Activated T-cell treated with anti-CD3 and anti-CD28 coated beads, Interleukin-2, amount 50 U/mL, for 72 hours (primary cell): ENCODE measurements at regions not wholly inside any gene's neighbourhood (a gene's known extent, or its start where the extent isn't known, plus 50 kb on each side); places are given as distances from the start of the nearest gene placed in this dataset.

Source experiments
- ATAC-seq, 2 donors: fragments of 150-1000 bp; cut with Tn5 transposase; replicated peaks in 1 of 2; 2 replicates each; pipeline ENCODE4 v1.10.0; 2021; ENCODE audit warnings: moderate library complexity in 2 of 2, mild to moderate bottlenecking in 1 of 2
- DNase-seq, 2 donors: peaks; one replicate each; pipeline ENCODE4 v3.0.0; 2021 to 2022; ENCODE audit warnings: mixed read lengths in 1 of 2
- H3K27ac Mint-ChIP-seq: one replicate; pipeline ENCODE4 v1.8.0; 2022; ENCODE audit warnings: mild to moderate bottlenecking, moderate library complexity, mixed read lengths
- H3K27me3 Mint-ChIP-seq: one replicate; pipeline ENCODE4 v1.8.0; 2022; ENCODE audit warnings: low read depth, mixed read lengths
- H3K36me3 Mint-ChIP-seq, 2 donors: one replicate each; pipeline ENCODE4 v1.8.0; 2022; ENCODE audit warnings: mixed read lengths in 2 of 2, mild to moderate bottlenecking in 1 of 2; ENCODE audit not compliant: insufficient read depth in 2 of 2
- H3K4me1 Mint-ChIP-seq: one replicate; pipeline ENCODE4 v1.8.0; 2022; ENCODE audit warnings: low read depth, mixed read lengths
- H3K4me3 Mint-ChIP-seq, 2 donors: one replicate each; pipeline ENCODE4 v1.8.0; 2022; ENCODE audit warnings: mild to moderate bottlenecking in 2 of 2, mixed read lengths in 2 of 2, moderate library complexity in 2 of 2
- H3K9me3 Mint-ChIP-seq, 2 donors: one replicate each; pipeline ENCODE4 v1.8.0; 2022; ENCODE audit warnings: mixed read lengths in 2 of 2

- H3K27me3 Mint-ChIP-seq, result peaks cover 8% of the 10 kb centered on the region
- no peaks in the 10 kb centered on the region for H3K9me3 Mint-ChIP-seq
- no peak for DNase-seq
- ATAC-seq, result no peak
- H3K4me3 Mint-ChIP-seq, result no peak overlapping the region
- H3K4me1 Mint-ChIP-seq, result no peaks in the 10 kb centered on the region
- no peaks in the 10 kb centered on the region for H3K36me3 Mint-ChIP-seq
- no peak overlapping the region for H3K27ac Mint-ChIP-seq
Measured at GRCh38 chr2:47301731-47302130, 67.4 kb upstream of the EPCAM start.

- no peak for ATAC-seq
- Mint-ChIP-seq H3K27ac (no peak overlapping the region), H3K4me3 (no peak overlapping the region), H3K27me3 (peaks cover 8% of the 10 kb centered on the region), H3K9me3 (no peaks in the 10 kb centered on the region), H3K36me3 (no peaks in the 10 kb centered on the region), H3K4me1 (no peaks in the 10 kb centered on the region)
- no peak for DNase-seq
Measured at GRCh38 chr2:47301277-47301618, 67.9 kb upstream of the EPCAM start.

DNA sequence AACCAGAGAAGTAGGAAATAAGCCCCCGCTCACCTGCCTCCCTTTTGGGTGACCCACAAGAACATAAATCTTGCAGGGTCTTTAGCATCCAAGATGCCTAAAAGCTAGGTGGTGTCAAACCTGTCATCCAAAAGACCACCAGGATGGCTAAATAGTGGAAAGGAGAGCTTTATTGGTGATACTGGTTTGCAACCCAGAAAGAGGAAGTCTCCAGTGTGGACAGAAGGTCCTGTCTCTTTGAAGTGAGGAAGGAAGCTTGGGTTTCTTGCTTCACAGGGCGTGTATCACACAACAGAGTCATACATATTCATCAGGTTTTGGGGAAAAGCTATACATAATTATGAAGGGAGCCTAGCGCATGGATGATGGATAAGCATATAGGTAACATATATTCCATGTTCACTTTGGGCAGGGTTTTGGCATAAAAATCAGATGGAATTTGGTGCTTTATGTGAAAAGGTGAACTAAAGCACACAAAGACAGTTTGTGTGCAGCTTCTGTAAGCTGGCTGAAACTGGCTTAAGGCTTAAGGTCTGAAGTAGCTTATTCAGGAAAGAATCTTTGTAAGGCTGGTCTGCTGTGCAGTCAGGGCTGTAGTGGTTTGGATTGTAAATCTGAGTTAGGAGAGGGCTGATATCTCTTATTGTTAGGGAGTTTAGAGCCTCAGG is 68.4 kb upstream of the EPCAM start:
- H3K27me3 Mint-ChIP-seq, result peaks cover 8% of the 10 kb centered on the region
- ATAC-seq, result no peak
- H3K27ac Mint-ChIP-seq, result no peak overlapping the region
- no peak for DNase-seq
- no peaks in the 10 kb centered on the region for H3K4me1 Mint-ChIP-seq
- no peaks in the 10 kb centered on the region for H3K9me3 Mint-ChIP-seq
- H3K4me3 Mint-ChIP-seq, result no peak overlapping the region
- no peaks in the 10 kb centered on the region for H3K36me3 Mint-ChIP-seq

- H3K27ac Mint-ChIP-seq, result no peak overlapping the region
- no peak for ATAC-seq
- no peaks in the 10 kb centered on the region for H3K4me1 Mint-ChIP-seq
- peaks cover 8% of the 10 kb centered on the region for H3K27me3 Mint-ChIP-seq
- no peaks in the 10 kb centered on the region for H3K9me3 Mint-ChIP-seq
- no peaks in the 10 kb centered on the region for H3K36me3 Mint-ChIP-seq
- H3K4me3 Mint-ChIP-seq, result no peak overlapping the region
- DNase-seq, result no peak
Measured at GRCh38 chr2:47300081-47300480, 69.0 kb upstream of the EPCAM start.

- no peak for DNase-seq
- Mint-ChIP-seq H3K4me1 (no peaks in the 10 kb centered on the region), H3K36me3 (no peaks in the 10 kb centered on the region), H3K27ac (no peak overlapping the region), H3K27me3 (peaks cover 8% of the 10 kb centered on the region), H3K9me3 (no peaks in the 10 kb centered on the region), H3K4me3 (no peak overlapping the region)
- ATAC-seq, result no peak
Measured at GRCh38 chr2:47299555-47299954, 69.6 kb upstream of the EPCAM start.

GRCh38 chr2:47298771-47299170 is 70.3 kb upstream of the EPCAM start:
- peaks cover 8% of the 10 kb centered on the region for H3K27me3 Mint-ChIP-seq

DNA sequence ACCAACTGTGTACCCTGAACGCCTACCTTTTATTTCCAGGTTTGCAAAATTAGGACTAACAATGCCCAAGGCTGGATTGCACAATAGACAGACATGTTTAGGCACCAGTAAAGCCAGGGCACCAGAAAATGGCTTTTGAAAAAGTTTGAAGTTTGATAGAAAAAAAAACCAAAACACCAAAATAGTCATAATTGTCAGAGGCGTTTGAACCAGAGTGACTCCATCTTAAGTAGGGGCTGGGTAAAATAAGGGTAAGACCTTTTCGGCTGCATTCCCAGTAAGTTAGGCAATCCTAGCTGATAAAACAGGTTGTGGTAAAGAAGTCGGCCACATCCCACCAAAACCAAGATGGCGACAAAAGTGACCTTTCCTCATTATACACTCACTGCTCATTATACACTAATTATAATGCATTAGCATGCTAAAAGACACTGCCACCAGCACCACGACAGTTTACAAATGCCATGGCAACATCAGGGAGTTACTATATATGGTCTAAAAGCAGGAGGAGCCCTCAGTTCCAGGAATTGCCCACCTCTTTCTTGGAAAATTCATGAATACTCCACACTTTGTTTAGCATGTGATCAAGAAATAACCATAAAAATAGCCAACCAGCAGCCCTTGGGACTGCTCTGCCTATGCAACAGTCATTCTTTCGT is 71.2 kb upstream of the EPCAM start:
- Mint-ChIP-seq H3K4me3 (no peak overlapping the region), H3K27me3 (peaks cover 8% of the 10 kb centered on the region), H3K4me1 (no peaks in the 10 kb centered on the region), H3K36me3 (no peaks in the 10 kb centered on the region), H3K9me3 (no peaks in the 10 kb centered on the region), H3K27ac (no peak overlapping the region)
- DNase-seq (no peak), ATAC-seq (no peak)

More at GRCh38 chr2:47298771-47299170, 70.3 kb upstream of the EPCAM start:
- no peaks in the 10 kb centered on the region for H3K36me3 Mint-ChIP-seq
- DNase-seq, result no peak
- no peaks in the 10 kb centered on the region for H3K9me3 Mint-ChIP-seq
- no peak overlapping the region for H3K4me3 Mint-ChIP-seq
- H3K27ac Mint-ChIP-seq, result no peak overlapping the region
- H3K4me1 Mint-ChIP-seq, result no peaks in the 10 kb centered on the region
- no peak for ATAC-seq

DNA sequence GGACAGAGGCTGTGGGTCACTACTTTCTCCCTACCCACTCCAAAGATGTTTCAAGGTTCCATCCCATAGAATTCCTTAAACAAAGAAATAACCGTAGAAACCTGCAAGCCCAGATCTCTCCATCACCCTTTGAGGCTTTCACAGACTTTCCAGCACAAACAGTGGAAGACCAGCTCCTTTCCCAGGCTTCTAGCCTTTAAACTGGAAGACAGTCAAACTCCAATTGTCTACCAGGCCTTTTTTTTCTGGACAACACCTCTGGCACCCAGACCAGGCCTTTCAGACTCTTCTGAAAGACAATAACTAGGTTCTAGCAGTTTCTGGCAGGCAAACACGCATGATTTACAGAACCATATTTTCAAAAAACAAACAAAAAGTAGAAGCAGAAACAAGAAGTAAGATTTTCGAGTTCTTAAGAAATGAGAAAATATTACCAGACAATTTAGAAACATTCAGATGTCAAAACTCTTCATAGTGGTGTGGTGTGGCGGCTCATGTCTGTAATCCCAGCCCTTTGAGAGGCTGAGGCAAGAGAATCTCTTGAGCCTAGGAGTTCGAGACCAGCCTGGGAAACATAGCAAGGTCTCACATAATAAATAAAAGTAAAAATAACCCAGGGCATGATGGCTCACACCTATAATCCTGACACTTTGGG is 73.0 kb upstream of the EPCAM start:
- no peak for ATAC-seq
- H3K27me3 Mint-ChIP-seq, result no peaks in the 10 kb centered on the region
- H3K9me3 Mint-ChIP-seq, result no peaks in the 10 kb centered on the region
- H3K4me1 Mint-ChIP-seq, result no peaks in the 10 kb centered on the region
- H3K27ac Mint-ChIP-seq, result no peak overlapping the region
- no peaks in the 10 kb centered on the region for H3K36me3 Mint-ChIP-seq
- H3K4me3 Mint-ChIP-seq, result no peak overlapping the region
- no peak for DNase-seq

DNA sequence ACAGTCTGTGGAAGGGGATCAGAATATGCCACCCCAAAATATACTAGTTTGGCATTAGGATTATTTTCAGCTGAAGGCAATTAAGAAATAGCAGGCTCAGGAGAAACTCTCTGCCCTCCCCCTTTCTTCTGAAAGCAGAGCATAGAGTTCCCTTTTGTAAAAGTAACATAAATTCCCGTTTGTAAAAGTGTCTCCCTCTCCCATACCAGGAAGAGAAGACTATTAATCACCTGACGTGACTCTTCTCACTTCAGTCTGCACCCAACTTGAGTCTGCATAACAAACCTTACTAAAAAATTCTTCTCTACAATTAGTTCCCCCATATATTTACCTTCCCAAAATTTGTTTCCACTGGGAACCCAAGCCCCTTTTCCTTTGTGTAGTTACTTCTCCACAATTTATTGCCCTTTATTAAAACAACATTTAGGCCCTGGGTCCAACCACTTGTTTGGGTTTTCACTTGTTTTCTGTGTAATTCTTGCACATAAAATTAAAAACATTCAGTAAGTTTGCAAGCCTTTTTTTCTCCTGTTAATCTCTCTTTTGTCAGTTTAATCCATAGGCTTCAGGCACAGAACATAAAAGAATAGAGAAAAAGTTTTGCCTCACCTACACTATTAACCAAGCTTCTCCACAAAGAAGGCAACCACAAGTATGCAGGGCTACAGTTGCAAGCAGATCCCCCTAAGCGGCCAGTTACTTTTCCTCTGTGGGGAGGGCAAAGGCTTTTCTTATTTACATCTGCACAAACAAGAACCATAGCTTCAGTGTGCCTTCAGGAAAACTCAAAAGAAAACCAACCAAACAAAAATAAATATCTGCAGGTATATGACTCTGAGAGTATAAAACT is 73.8 kb upstream of the EPCAM start:
- no peak for DNase-seq
- ATAC-seq, result no peak
- H3K27me3 Mint-ChIP-seq, result no peaks in the 10 kb centered on the region
- no peaks in the 10 kb centered on the region for H3K4me1 Mint-ChIP-seq
- no peaks in the 10 kb centered on the region for H3K9me3 Mint-ChIP-seq
- no peak overlapping the region for H3K27ac Mint-ChIP-seq
- H3K4me3 Mint-ChIP-seq, result no peak overlapping the region
- H3K36me3 Mint-ChIP-seq, result no peaks in the 10 kb centered on the region

DNA sequence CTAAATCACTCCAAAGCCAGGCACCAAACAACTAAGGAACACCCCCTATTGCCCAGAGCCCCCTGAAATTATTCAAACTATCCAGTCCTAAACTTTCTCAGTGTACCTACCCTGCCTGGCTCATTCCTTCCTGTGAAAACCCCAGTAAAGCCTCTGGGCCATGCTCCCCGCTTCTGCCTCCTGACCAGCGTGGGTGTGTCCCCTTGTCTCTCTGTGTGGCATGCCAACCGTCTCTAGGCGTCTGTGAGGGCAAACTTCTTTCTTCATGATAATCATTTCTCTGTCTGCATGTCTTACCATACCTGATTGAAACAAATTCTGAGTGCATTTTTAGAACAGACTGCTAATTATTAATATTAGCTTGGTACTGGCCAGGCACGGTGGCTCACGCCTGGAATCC is 75.1 kb upstream of the EPCAM start:
- no peaks in the 10 kb centered on the region for H3K4me1 Mint-ChIP-seq

GRCh38 chr2:47288864-47289263 is 80.2 kb upstream of the EPCAM start:
- Mint-ChIP-seq H3K4me3 (no peak overlapping the region), H3K4me1 (no peaks in the 10 kb centered on the region), H3K9me3 (no peaks in the 10 kb centered on the region), H3K36me3 (no peaks in the 10 kb centered on the region), H3K27ac (no peak overlapping the region), H3K27me3 (no peaks in the 10 kb centered on the region)
- DNase-seq (no peak), ATAC-seq (no peak)

More for the DNA sequence above, 75.1 kb upstream of the EPCAM start:
- ATAC-seq, result no peak
- Mint-ChIP-seq H3K9me3 (no peaks in the 10 kb centered on the region), H3K36me3 (no peaks in the 10 kb centered on the region), H3K27me3 (no peaks in the 10 kb centered on the region), H3K4me3 (no peak overlapping the region), H3K27ac (no peak overlapping the region)
- DNase-seq, result no peak

- Mint-ChIP-seq H3K4me1 (no peaks in the 10 kb centered on the region), H3K36me3 (no peaks in the 10 kb centered on the region), H3K9me3 (no peaks in the 10 kb centered on the region), H3K4me3 (no peak overlapping the region), H3K27ac (no peak overlapping the region), H3K27me3 (no peaks in the 10 kb centered on the region)
- no peak for ATAC-seq
- DNase-seq, result no peak
Measured at GRCh38 chr2:47283659-47284058, 85.5 kb upstream of the EPCAM start.

GRCh38 chr2:47282621-47283272 is 86.4 kb upstream of the EPCAM start:
- Mint-ChIP-seq H3K36me3 (no peaks in the 10 kb centered on the region), H3K9me3 (no peaks in the 10 kb centered on the region), H3K27ac (no peak overlapping the region), H3K27me3 (no peaks in the 10 kb centered on the region), H3K4me3 (no peak overlapping the region), H3K4me1 (no peaks in the 10 kb centered on the region)
- DNase-seq, result no peak
- ATAC-seq, result no peak
